ENCODE measurements at regions not wholly inside any gene's neighbourhood (a gene's known extent, or its start where the extent isn't known, plus 50 kb on each side); places are given as distances from the start of the nearest gene placed in this dataset.

DNA sequence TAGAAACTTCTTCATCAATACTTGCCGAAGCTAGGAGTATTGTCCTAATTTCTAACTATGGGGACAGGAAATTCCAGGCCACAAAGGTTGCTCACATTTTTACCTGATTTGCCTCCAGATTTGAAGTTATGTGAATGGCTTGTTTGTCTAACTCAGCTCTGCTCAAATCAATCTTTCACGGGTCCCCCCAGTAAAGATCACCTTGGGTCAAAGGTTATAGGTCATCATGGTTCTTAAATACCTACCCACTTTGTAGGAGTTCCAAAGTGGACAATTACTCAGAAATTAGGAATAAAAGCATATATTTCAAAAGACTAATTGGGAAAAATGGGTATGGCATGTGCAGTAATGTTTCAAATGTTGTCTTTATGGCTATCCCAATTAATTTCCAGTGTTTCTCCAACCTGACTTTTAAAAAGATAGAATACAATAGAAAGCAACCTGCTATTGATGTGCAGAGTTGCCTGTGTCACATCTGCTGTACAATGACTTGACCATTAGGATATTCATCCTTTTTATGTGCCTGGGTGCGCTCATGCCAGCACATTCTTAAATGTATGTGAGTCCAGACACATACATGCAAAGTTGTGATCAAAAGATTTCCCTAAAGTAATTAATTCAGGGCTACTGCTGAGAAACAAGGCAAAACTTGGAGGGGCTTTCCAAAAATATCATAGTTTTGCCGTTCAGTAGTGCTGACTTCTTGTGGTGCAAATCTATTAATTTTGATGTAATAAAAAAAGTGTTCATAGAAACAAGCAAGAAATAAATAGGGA lies 126.1 kb downstream of the MYCN start:
- Histone ChIP-seq H3K79me1 (ENCODE audit: low read depth, low read length) (no peaks in the 10 kb centered on the region), H3K27me3 (replicated peaks in 1 of 4; ENCODE audit: control insufficient read depth in 3 of 4, extremely low read depth in 1 of 4, insufficient read depth in 3 of 4, low read length in 3 of 4) (no peaks in the 10 kb centered on the region), H4K8ac (ENCODE audit: extremely low read depth, insufficient read depth, low read length) (no peak overlapping the region), H4K5ac (ENCODE audit: insufficient read length, low read depth, low read length) (no peak overlapping the region), H3K4me2 (ENCODE audit: insufficient read depth in 1 of 2, low read depth in 2 of 2, low read length in 2 of 2) (no peak overlapping the region), H4K20me1 (replicated peaks in 1 of 2; ENCODE audit: control insufficient read depth in 1 of 2, insufficient read depth in 2 of 2, low read length in 2 of 2) (no peaks in the 10 kb centered on the region), H4K91ac (replicated peaks; ENCODE audit: insufficient read length, low read length) (no peak overlapping the region), H3K4me3 (ENCODE audit: extremely low read depth in 1 of 4, insufficient read depth in 2 of 4, low read depth in 3 of 4, low read length in 4 of 4) (no peak overlapping the region), H3K9me3 (ENCODE audit: insufficient read depth in 2 of 2, low read depth in 1 of 2, low read length in 1 of 2) (peaks cover 24% of the 10 kb centered on the region in 2 experiments), H2BK20ac (ENCODE audit: low read length) (no peak overlapping the region), H2BK15ac (ENCODE audit: low read length) (no peak overlapping the region), H3K23me2 (ENCODE audit: low read depth, low read length) (peaks cover 2% of the 10 kb centered on the region; the same call in 1 of the 2 replicates), H2AK5ac (ENCODE audit: low read depth, low read length) (no peak overlapping the region), H2BK5ac (ENCODE audit: low read depth, low read length) (no peak overlapping the region), H3K79me2 (ENCODE audit: control insufficient read depth in 1 of 2, insufficient read depth in 2 of 2, low read length in 2 of 2) (no peaks in the 10 kb centered on the region), H3K23ac (ENCODE audit: insufficient read length) (no peak overlapping the region), H3K27ac (ENCODE audit: low read depth, low read length) (no peak overlapping the region), H3K56ac (replicated peaks; ENCODE audit: insufficient read length, low read depth, low read length) (no peak overlapping the region), H2BK120ac (replicated peaks; ENCODE audit: low read depth, low read length) (no peak overlapping the region), H3K4ac (replicated peaks; ENCODE audit: insufficient read length, low read depth, low read length) (no peak overlapping the region), H3K18ac (ENCODE audit: extremely low read depth, low read length) (no peak overlapping the region), H2AFZ (ENCODE audit: low read length) (no peak overlapping the region), H3K36me3 (ENCODE audit: control insufficient read depth in 2 of 4, insufficient read depth in 4 of 4, low read length in 3 of 4) (0 out of 8 replicates have a peak, but pooled peaks cover 0 to 2% (median 0%) of the 10 kb centered on the region in 4 experiments), H2BK12ac (ENCODE audit: low read depth, low read length) (no peak overlapping the region), H3K9ac (replicated peaks in 1 of 4; ENCODE audit: extremely low read depth in 1 of 4, low read depth in 3 of 4, low read length in 3 of 4) (no peak overlapping the region), H3K14ac (ENCODE audit: insufficient read length) (no peak overlapping the region), H3K4me1 (replicated peaks in 1 of 4; ENCODE audit: control insufficient read depth in 3 of 4, insufficient read depth in 4 of 4, low read length in 3 of 4) (peaks cover 0 to 11% (median 6%) of the 10 kb centered on the region in 4 experiments; a peak in 6 of 7 replicates)
- WGBS, 2 experiments (ENCODE audit: extremely low coverage in 1 of 2, insufficient coverage in 1 of 2, insufficient read length in 1 of 2, insufficient replicate concordance in 2 of 2, low coverage in 1 of 2, low lambda C conversion rate in 2 of 2, missing lambda C conversion rate in 1 of 2), result 93% methylated on average over 4 of the region's 4 CpGs; no CpG with 5 or more reads in 1 of the 2 experiments
- ChIA-PET CTCF (ENCODE audit: partially characterized antibody) (interaction anchor here (0.6 to 1.6 kb wide), 4 partner anchors 13 to 122 kb away, joined by 3 read pairs; no protein-coding TSS in a partner anchor), POLR2A (ENCODE audit: partially characterized antibody) (interaction anchor here (1.7 kb wide), 1 partner anchor 39 kb away, joined by 6 read pairs; no protein-coding TSS in a partner anchor)
- FAIRE-seq (no peak), DNase-seq (ENCODE audit: low read depth in 1 of 2, low spot score in 2 of 2) (no peak)
- TF ChIP-seq TBP (IDR thresholded peaks at IDR 0.05; ENCODE audit: low read depth, low read length), result no peak
- no peak for TF ChIP-seq KDM4A (IDR thresholded peaks at IDR 0.05; ENCODE audit: low read depth, low read length, severe bottlenecking)
- TF ChIP-seq BRCA1 (IDR thresholded peaks at IDR 0.05; ENCODE audit: low read depth, low read length), result no peak
- TF ChIP-seq RFX5 (IDR thresholded peaks at IDR 0.05; ENCODE audit: borderline replicate concordance, low read depth, low read length), result no peak
- TF ChIP-seq POU5F1 (IDR thresholded peaks at IDR 0.05; ENCODE audit: low read depth, low read length), result no peak
- no peak for TF ChIP-seq ASH2L (IDR thresholded peaks at IDR 0.05; ENCODE audit: low read length)
- no peak for TF ChIP-seq NANOG (IDR thresholded peaks at IDR 0.05; ENCODE audit: insufficient read depth, low read depth, low read length, poor library complexity, severe bottlenecking)
- TF ChIP-seq MAFK (IDR thresholded peaks at IDR 0.05; ENCODE audit: low read depth, low read length), result no peak
- TF ChIP-seq HDAC6 (IDR thresholded peaks at IDR 0.05; ENCODE audit: low read depth, low read length), result no peak
- no peak for TF ChIP-seq SIX5 (IDR thresholded peaks at IDR 0.05; ENCODE audit: low read depth, low read length)
- TF ChIP-seq SIRT6 (IDR thresholded peaks at IDR 0.05; ENCODE audit: low read length), result no peak
- TF ChIP-seq SIN3A (conservative IDR thresholded peaks at IDR 0.05 in 1 of 2, IDR thresholded peaks at IDR 0.05 in 1 of 2; ENCODE audit: low read depth in 1 of 2, low read length in 2 of 2), result no peak
- no peak for TF ChIP-seq PHF8 (conservative IDR thresholded peaks at IDR 0.05; ENCODE audit: low read depth, low read length)

Measured in H1 (cell line).